ENCODE measurements at regions not wholly inside any gene's neighbourhood (a gene's known extent, or its start where the extent isn't known, plus 50 kb on each side); places are given as distances from the start of the nearest gene placed in this dataset.

- FAIRE-seq (no peak), DNase-seq (ENCODE audit: insufficient read length, low spot score) (no peak)
Observed at GRCh38 chr14:105818712-105819005, 292.3 kb downstream of the TMEM121 start.

GRCh38 chr14:105830171-105830570, 303.8 kb downstream of the TMEM121 start:
- no peak for FAIRE-seq
- DNase-seq (ENCODE audit: insufficient read length, low spot score): no peak

- FAIRE-seq: no peak
- no peak for DNase-seq (ENCODE audit: insufficient read length, low spot score)
Observed at GRCh38 chr14:105836160-105836559, 309.8 kb downstream of the TMEM121 start.

- FAIRE-seq (no peak), DNase-seq (ENCODE audit: insufficient read length, low spot score) (no peak)
Observed at GRCh38 chr14:105836730-105837129, 310.3 kb downstream of the TMEM121 start.

- FAIRE-seq (no peak), DNase-seq (ENCODE audit: insufficient read length, low spot score) (no peak)
Observed at GRCh38 chr14:105837349-105838063, 311.1 kb downstream of the TMEM121 start.

GRCh38 chr14:105838107-105838506, 311.7 kb downstream of the TMEM121 start:
- no peak for DNase-seq (ENCODE audit: insufficient read length, low spot score)
- FAIRE-seq: no peak

- DNase-seq (ENCODE audit: insufficient read length, low spot score): no peak
- FAIRE-seq: no peak
Observed at GRCh38 chr14:105838591-105839424, 312.4 kb downstream of the TMEM121 start.

GRCh38 chr14:105839425-105840265, 313.3 kb downstream of the TMEM121 start:
- no peak for FAIRE-seq
- DNase-seq (ENCODE audit: insufficient read length, low spot score): no peak

- FAIRE-seq (no peak), DNase-seq (ENCODE audit: insufficient read length, low spot score) (no peak)
Observed at GRCh38 chr14:105840266-105841021, 314.1 kb downstream of the TMEM121 start.

- DNase-seq (ENCODE audit: insufficient read length, low spot score) (no peak), FAIRE-seq (no peak)
Observed at GRCh38 chr14:105841022-105842009, 314.9 kb downstream of the TMEM121 start.

GRCh38 chr14:105842105-105842504, 315.7 kb downstream of the TMEM121 start:
- FAIRE-seq (no peak), DNase-seq (ENCODE audit: insufficient read length, low spot score) (no peak)

GRCh38 chr14:105843444-105844046, 317.2 kb downstream of the TMEM121 start:
- DNase-seq (ENCODE audit: insufficient read length, low spot score) (no peak), FAIRE-seq (no peak)

GRCh38 chr14:105844047-105844630, 317.8 kb downstream of the TMEM121 start:
- DNase-seq (ENCODE audit: insufficient read length, low spot score): no peak
- FAIRE-seq: no peak

GRCh38 chr14:105844810-105845724, 318.7 kb downstream of the TMEM121 start:
- DNase-seq (ENCODE audit: insufficient read length, low spot score) (no peak), FAIRE-seq (no peak)

GRCh38 chr14:105845725-105846309, 319.4 kb downstream of the TMEM121 start:
- no peak for FAIRE-seq
- no peak for DNase-seq (ENCODE audit: insufficient read length, low spot score)

- no peak for FAIRE-seq
- no peak for DNase-seq (ENCODE audit: insufficient read length, low spot score)
Observed at GRCh38 chr14:105846312-105846711, 319.9 kb downstream of the TMEM121 start.

- DNase-seq (ENCODE audit: insufficient read length, low spot score) (no peak), FAIRE-seq (no peak)
Observed at GRCh38 chr14:105847400-105847799, 321.0 kb downstream of the TMEM121 start.
